GM12878 (cell line): ENCODE measurements at regions not wholly inside any gene's neighbourhood (a gene's known extent, or its start where the extent isn't known, plus 50 kb on each side); places are given as distances from the start of the nearest gene placed in this dataset.

ENCODE experiments used
- ATAC-seq: fragments of 200-7000 bp; cut with Tn5 transposase; 3 replicates; pipeline ENCODE4 v1.9.1; 2020; ENCODE audit warnings: mild to moderate bottlenecking, moderate library complexity
- BruUV-seq: library from RNA; stranded (reverse); fragments of 400-500 nt; replicated peaks from 2 replicates; lab custom pipeline; 2021; lab: Mats Ljungman, UMichigan
- CTCF ChIA-PET: fragments of 300-600 bp; sonication (Branson Sonifier 250); formaldehyde crosslinking; extraction: SDS; loops from one replicate; lab custom pipeline; 2021; ENCODE audit warnings: inconsistent platforms; lab: Yijun Ruan, JAX
- POLR2A ChIA-PET: fragments of 350-600 bp; formaldehyde crosslinking; extraction: SDS; loops from one replicate; lab custom pipeline; 2021; ENCODE audit warnings: inconsistent platforms; lab: Charles Lee
- RAD21 ChIA-PET: fragments of 300-600 bp; sonication (Branson Sonifier 250); formaldehyde crosslinking; loops from one replicate; lab custom pipeline; 2023; ENCODE audit warnings: antibody characterized with exemption; ENCODE audit not compliant: unreplicated experiment; lab: Charles Lee
- SMC1A ChIA-PET: fragments of 300-600 bp; sonication (Branson Sonifier 250); formaldehyde crosslinking; loops from one replicate; lab custom pipeline; 2023; ENCODE audit not compliant: unreplicated experiment, uncharacterized antibody; lab: Charles Lee
- DNase-seq: peaks from one replicate; pipeline ENCODE4 v3.0.0-alpha.2; 2011; ENCODE audit warnings: low read depth, low spot score
- FAIRE-seq: peaks from 3 replicates; lab custom pipeline; 2011; peaks lifted over from hg19 to GRCh38; lab: Jason Lieb, UNC
- H2AFZ ChIP-seq: 2 replicates; pipeline ENCODE4 v1.6.0; 2011; ENCODE audit warnings: low read depth, low read length, control low read depth; ENCODE audit not compliant: control insufficient read depth
- H3K27ac ChIP-seq: 2 replicates; pipeline ENCODE4 v1.5.1; 2011; ENCODE audit warnings: control low read depth; ENCODE audit not compliant: control insufficient read depth, insufficient read depth
- H3K27me3 ChIP-seq, 2 experiments: replicated peaks in 1 of 2; 2 replicates each; pipeline versions ENCODE4 v1.6.0 to v1.6.1; 2011; ENCODE audit warnings: low read length in 1 of 2; ENCODE audit not compliant: control insufficient read depth in 2 of 2, insufficient read depth in 2 of 2
- H3K36me3 ChIP-seq, 2 experiments: 2 replicates each; pipeline ENCODE4 v1.5.1; 2011; ENCODE audit warnings: low read length in 1 of 2; ENCODE audit not compliant: control insufficient read depth in 2 of 2, insufficient read depth in 2 of 2
- H3K4me1 ChIP-seq: 2 replicates; pipeline ENCODE4 v1.6.1; 2011; ENCODE audit warnings: mild to moderate bottlenecking, low read length, moderate library complexity, mixed read lengths; ENCODE audit not compliant: control insufficient read depth, insufficient read depth
- H3K4me2 ChIP-seq: 2 replicates; pipeline ENCODE4 v1.6.0; 2011; ENCODE audit warnings: control low read depth; ENCODE audit not compliant: control insufficient read depth, insufficient read depth
- H3K4me3 ChIP-seq: fragments of 200-600 bp; sonication (generic); 2 replicates; pipeline ENCODE4 v1.5.1; 2016
- H3K79me2 ChIP-seq: 2 replicates; pipeline ENCODE4 v1.6.0; 2011; ENCODE audit warnings: low read length; ENCODE audit not compliant: control insufficient read depth, insufficient read depth
- H3K9ac ChIP-seq: 2 replicates; pipeline ENCODE4 v1.8.0; 2011; ENCODE audit warnings: low read length, control low read depth, mixed read lengths; ENCODE audit not compliant: control insufficient read depth, insufficient read depth
- H3K9me3 ChIP-seq: replicated peaks from 3 replicates; pipeline ENCODE4 v1.5.1; 2011; ENCODE audit warnings: mild to moderate bottlenecking, low read length; ENCODE audit not compliant: control insufficient read depth, insufficient read depth
- H4K20me1 ChIP-seq: 2 replicates; pipeline ENCODE4 v1.6.0; 2011; ENCODE audit not compliant: control insufficient read depth, insufficient read depth
- CBFB ChIP-seq: IDR thresholded peaks from 2 replicates; pipeline ENCODE4 v1.6.1; 2016; ENCODE audit warnings: antibody characterized with exemption, low read depth
- KAT2A ChIP-seq: conservative IDR thresholded peaks from 2 replicates; pipeline ENCODE4 v1.6.1; 2011; ENCODE audit warnings: low read depth, low read length; ENCODE audit not compliant: control insufficient read depth
- SMAD1 ChIP-seq: fragments of 450-650 bp; IDR thresholded peaks from 2 replicates; pipeline ENCODE4 v1.6.1; 2018; ENCODE audit warnings: mild to moderate bottlenecking, low read depth; ENCODE audit not compliant: partially characterized antibody
- STAT3 ChIP-seq: IDR thresholded peaks from 2 replicates; pipeline ENCODE4 v1.6.1; 2011; ENCODE audit warnings: low read depth, low read length, improper control_type of control experiment
- WGBS: methylation state at CpG from one replicate; pipeline ENCODE4 v1.1.6; 2016; ENCODE audit warnings: low lambda C conversion rate; ENCODE audit not compliant: insufficient replicate concordance, insufficient coverage; ENCODE audit errors: missing lambda C conversion rate; 5-methylcytosine and 5-hydroxymethylcytosine counted together
- in situ Hi-C: fragments of 300-500 bp; cut with MboI; formaldehyde crosslinking; loops from 9 replicates; pipeline ENCODE4 v1.14.3; 2018; ENCODE audit warnings: mixed read lengths
- intact Hi-C: fragments of 100-400 bp; cut with micrococcal nuclease; formaldehyde crosslinking; loops from one replicate; pipeline ENCODE4 v1.14.2; 2022; ENCODE audit not compliant: unreplicated experiment
- TF ChIP-seq, protein P1 (sequence below): IDR thresholded peaks from 2 replicates; pipeline ENCODE4 v1.6.1; 2012; ENCODE audit warnings: low read depth, low read length, improper control_type of control experiment

DNA sequence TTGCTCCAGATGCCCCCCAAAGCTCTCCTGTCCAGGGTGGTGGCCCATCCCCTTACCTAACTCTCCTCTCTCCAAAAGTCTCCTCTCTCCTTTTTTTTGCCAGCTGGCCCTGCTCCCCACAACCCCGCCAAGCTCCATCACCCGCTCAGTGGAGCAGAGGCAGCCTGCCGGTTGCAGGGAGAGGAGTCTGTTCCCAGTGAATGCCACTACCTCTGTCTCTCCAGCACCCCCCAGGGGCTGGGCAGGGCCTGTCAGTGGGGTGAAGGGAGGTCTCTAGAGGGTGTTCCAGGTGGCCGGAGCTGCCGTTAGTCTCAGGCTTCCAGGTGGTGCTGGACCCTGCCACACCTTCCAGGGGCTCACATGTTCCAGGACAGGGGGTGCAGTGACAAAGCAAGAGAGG lies 387.0 kb downstream of the CTTN start (continued):
- TF ChIP-seq KAT2A (no peak), SMAD1 (no peak)
- TF ChIP-seq, protein P1, sequence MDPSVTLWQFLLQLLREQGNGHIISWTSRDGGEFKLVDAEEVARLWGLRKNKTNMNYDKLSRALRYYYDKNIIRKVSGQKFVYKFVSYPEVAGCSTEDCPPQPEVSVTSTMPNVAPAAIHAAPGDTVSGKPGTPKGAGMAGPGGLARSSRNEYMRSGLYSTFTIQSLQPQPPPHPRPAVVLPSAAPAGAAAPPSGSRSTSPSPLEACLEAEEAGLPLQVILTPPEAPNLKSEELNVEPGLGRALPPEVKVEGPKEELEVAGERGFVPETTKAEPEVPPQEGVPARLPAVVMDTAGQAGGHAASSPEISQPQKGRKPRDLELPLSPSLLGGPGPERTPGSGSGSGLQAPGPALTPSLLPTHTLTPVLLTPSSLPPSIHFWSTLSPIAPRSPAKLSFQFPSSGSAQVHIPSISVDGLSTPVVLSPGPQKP, result no peak

DNA sequence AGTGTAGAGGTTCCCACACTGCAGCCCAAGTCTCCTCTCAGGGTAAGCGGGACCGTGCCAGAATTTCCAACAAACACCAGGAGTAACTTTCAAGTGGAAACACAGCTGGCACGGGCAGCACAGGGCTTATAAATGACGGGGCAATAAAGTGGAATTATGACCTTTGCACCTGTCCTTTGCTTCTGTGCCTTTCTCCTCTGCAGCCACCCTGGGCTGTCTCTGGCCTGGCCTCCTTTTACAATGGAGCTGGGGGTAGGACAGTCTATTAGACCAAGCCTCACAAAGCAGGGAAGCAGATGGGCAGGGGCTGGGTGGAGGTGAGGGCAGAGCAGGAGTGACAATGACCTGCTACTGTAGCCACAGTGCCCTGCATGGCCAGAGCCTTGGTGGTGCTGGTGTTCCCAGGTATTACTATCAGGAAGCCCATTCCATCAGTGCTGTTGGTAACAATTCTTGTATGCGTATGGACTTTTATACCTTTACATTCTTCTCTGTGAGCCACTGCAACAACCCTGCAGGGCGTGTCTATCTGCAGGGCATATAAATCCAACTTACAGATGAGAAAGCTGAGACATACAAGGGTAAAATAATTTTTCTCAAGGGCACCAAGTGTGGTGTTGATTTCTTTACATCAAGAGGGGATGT lies 387.8 kb downstream of the CTTN start:
- ChIA-PET POLR2A (no interaction called here), CTCF (no interaction called here), RAD21 (no interaction called here), SMC1A (no interaction called here)
- Histone ChIP-seq H3K27ac (no peak overlapping the region), H3K4me1 (no peaks in the 10 kb centered on the region), H3K4me2 (no peak overlapping the region), H3K79me2 (no peaks in the 10 kb centered on the region), H3K36me3 (no peaks in the 10 kb centered on the region), H4K20me1 (no peaks in the 10 kb centered on the region), H3K9ac (no peak overlapping the region), H3K9me3 (no peaks in the 10 kb centered on the region; the same call in 2 of the 3 replicates), H3K27me3 (no peaks in the 10 kb centered on the region), H3K4me3 (no peak overlapping the region), H2AFZ (no peak overlapping the region)
- BruUV-seq, result no TSS peak
- intact Hi-C loops, result no loop called here
- TF ChIP-seq STAT3, result no peak
- TF ChIP-seq CBFB, result no peak
- no peak for DNase-seq
- 31% methylated on average over 6 of the region's 6 CpGs for WGBS
- no peak for FAIRE-seq
- in situ Hi-C loops, result no loop called here
- ATAC-seq, result no peak
